Right forelimb (tissue), 1 donor: ENCODE measurements at regions not wholly inside any gene's neighbourhood (a gene's known extent, or its start where the extent isn't known, plus 50 kb on each side); places are given as distances from the start of the nearest gene placed in this dataset.

Experiments used
- DNase-seq: peaks from one replicate; pipeline ENCODE4 v3.0.0-alpha.2; 2018

DNA sequence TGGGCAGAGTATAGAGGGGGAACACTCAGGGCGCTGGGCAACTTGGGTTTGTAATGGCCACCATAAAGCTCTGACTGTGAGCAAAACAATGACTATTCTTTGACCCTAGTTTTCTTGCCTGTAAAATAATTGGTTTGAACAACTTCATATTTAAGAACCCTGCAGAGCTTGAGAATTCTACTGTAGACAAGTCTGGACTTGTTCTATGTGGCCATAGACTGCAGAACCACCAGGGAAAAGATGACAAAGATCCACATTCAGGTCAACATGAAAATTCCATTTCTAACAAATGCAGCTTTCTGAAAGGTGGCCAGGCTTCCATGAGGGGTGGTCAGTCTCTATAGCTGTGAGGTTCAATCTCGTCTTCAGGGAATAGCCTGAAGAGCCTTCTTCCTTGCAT lies 239.4 kb upstream of the LRRN1 start:
- DNase-seq: no peak

DNA sequence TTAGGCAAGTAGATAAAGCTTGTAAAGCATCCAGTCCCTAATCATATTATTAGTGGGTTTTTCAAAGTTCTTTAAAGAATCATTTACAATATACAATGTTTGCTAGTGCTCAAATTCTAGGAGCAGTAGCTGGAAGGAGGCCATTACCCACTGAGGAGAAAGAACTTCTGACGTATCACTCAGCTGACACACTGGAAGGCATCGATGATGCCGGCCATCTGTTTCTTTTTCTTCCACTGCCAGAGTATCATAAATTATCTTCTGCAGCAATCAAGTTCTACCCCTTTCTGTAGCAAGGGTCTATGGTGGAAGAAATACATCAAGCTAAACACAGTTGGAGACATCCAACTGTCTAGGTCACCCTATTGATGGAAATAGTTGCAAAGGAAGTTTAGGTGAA lies 243.2 kb upstream of the LRRN1 start:
- no peak for DNase-seq

DNA sequence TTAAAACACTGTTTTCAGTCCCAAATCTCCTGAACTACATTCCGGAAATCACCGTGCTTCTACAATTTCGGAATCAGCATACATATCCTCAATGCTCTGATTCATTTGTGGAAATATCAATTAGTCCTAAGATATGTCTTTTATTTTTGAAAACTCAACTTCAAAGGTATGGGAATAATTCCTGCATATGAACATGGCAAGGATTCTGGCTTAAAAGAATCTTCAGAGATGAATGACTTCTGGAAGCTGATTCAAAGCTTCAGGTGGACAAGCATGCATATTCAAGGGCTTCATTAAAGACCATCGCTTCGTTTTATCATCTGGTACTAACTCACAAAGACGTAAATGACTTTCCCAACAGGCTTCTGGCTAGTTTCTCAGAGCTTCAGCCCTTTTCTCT lies 246.0 kb upstream of the LRRN1 start:
- DNase-seq: no peak

DNA sequence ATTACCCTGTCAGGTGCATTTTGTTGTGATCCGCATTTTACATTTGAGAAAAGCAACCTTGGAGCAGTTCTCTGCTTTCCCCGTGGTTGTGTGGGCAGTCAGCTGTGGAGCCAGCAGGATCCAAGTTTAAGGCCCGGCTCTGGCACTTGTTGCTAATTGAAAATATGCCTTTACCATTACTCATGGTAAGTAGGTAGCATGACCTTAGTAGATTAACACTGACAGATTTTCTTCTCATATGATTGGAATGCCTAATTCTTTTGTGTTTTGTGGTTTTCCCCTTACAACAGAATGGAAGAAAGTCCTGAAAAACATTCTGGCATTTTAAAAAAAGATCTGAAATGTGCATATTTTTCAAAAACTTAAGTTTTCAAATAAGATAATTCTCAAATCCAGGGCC lies 246.5 kb upstream of the LRRN1 start:
- no peak for DNase-seq

DNA sequence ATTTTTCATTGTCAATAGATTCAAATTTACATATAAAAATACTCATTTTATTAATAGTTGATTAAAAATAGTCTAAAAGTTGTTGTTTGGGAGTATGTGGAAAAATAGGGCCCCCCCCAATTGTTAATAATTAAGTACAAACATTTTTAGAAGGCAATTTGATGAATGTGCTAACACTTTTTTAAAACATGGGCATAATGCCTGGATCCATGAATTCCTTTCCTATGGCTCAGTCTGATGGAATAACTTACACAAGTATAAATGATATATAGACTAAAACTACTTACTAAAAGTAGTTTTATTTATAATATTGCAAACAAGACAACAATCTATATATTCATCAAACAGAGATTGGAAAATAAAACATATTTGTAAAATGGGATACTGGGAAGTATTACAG lies 247.2 kb upstream of the LRRN1 start:
- DNase-seq: no peak

DNA sequence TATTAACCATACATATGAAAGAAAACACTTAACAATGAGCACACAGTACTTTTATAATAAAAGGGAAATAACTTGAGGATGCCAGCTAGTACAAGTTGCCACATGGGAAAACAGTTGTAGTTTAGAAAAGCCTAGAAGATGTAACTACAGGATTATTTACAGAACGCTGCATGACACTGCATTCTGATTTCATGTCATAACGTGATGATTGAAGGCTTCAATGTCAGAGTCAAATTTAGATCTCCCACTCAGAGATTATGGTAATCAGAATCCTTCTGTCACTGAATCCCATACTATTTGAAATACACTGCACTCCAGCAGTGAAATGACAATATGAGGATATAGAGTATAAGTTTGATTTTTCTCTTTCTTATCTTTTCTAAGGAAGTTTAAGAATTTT lies 253.9 kb upstream of the LRRN1 start:
- no peak for DNase-seq

DNA sequence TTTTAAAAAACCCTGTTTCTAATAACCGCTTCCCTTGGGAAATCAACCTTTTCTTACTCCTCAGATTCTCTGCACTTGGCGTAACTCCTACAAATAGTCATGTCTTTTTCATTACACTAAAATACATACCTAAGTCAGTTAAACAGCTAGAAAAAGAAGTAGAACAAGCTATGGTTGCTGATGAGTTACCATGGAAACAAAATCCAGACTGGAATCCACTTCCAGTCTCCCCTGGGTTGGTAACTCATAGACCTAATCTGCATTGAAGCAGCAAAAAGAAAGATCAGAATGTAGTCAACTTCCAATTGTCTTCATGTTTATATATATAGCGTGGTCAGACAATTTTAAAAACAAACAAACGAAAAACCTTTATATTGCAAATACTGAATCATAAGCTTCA lies 260.8 kb upstream of the LRRN1 start:
- no peak for DNase-seq

DNA sequence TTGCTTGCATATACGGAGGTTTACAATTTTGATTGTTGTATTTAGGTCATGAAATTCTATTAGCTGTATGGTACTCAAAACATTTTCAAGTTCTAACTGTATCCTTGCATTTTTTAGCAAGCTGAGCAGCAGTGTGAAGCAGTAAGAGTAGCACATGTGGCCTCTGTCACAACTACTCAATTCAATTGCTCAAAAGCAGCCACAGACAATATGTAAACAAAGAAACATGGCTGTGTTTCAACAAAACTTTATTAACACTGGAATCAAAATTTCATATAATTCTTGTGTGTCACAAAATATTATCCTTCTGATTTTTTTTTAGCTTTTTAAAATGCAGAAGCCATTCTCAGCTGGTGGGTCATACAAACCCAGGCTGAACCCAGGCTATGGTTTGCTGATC lies 266.7 kb upstream of the LRRN1 start:
- DNase-seq: no peak

DNA sequence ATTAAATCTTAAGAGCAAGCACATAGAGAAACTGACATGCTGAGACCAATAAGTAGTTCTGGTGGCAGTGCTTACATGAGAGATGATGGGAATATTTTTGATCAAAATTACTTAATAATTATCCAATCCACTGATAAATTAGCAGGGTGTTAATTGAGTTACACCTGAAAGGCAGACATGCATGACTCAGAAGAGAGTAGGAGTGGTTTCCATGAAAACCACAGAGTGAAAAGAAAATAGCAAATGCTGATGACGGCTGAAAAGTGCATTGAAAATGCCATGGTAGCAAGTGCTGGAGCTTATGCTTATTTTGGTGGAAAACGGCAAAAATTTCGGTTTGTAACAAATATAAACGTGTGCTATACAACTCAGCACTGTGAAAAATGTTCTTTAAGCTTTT lies 267.8 kb upstream of the LRRN1 start:
- no peak for DNase-seq

DNA sequence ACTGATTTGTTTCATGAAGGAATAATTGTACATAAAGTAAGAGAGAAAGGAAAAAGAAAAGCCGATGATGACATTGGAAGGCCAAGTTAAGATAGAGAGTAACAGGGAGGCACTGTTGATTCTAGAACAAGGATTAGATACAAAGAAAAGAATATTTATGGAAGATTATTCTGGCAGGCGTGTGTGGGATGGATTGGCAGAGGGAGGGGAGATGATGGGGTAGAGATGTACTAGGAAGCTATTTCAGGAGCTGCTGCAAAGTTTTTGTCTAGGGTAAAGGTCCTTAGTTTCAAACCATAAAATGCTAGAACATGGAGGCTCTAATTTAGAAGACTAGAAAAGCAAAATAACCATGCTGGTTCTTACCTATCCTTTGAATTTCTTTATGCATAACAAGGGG lies 280.0 kb upstream of the LRRN1 start:
- no peak for DNase-seq

DNA sequence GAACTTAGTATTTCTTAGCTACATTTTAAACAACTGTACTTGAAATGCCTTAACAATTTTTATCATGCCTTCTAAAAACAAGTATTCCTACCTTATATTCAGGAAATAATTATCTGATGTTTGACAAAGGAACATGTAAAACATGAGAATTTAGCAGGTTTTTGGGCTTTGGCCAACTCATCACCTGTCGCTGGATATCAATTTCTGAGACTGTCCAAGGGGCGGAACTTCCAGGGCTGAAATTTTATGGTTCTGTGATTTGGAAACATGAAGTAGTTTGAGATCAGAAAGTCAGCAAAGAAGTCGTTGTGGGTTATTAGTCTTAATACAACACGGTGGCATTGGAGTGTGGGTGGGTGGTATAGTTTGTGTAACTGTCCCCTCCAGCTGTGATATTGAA lies 282.2 kb upstream of the LRRN1 start:
- DNase-seq: no peak

DNA sequence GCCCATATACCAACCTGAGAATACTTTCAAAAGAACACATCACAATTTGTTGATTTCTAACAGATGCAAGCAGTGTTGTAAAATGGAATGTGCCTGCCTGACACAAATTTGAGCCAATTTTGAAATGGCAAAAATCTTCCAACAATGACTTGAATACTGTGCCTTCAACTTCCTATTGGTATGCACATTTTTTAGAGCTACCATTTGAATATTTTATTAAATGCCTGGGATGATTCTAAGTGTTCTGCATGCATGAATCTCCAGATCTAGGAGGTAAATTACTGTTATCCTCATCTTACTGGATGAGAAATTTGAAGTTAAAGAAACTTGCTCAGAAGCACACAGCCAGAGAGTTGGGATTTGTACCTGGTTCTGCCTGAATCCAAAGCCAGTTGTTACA lies 282.8 kb upstream of the LRRN1 start:
- no peak for DNase-seq

DNA sequence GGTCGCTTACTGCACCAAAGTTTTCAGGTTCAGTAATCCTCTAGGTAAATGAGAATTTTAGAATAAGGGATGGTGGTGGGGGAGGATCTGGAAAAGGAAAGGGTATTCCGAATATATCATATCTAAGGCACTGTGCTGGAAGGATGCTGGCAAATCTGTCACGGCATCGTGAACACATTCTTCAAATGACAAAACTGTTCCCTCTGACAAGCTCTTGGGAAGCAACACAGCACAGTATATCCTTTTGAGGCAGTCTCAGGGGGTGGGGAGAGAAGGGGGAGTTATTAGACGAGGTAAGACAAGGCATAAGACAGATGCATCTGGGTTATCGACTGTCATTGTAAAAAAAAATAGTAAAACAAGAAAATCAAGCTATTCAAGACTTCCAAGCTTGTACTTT lies 289.6 kb upstream of the LRRN1 start:
- no peak for DNase-seq

DNA sequence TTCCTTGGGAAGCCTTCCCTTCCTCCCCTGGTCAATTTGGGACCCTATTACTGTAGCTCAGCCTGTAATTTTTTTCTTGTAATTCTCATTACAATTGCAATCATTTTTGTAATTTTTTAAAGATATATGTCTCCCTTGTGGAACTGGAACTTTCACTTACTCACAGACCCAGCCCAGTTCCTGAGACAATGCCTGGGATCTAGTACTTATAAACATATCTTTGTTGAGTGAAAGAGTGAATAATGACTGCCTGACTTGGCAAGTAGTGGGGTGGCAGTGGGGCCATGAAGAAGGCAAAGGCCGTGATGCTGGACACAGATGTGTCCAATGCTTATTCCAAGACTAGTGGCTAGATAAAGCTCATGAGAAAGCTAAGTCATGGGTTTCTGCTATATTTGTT lies 294.5 kb upstream of the LRRN1 start:
- no peak for DNase-seq

DNA sequence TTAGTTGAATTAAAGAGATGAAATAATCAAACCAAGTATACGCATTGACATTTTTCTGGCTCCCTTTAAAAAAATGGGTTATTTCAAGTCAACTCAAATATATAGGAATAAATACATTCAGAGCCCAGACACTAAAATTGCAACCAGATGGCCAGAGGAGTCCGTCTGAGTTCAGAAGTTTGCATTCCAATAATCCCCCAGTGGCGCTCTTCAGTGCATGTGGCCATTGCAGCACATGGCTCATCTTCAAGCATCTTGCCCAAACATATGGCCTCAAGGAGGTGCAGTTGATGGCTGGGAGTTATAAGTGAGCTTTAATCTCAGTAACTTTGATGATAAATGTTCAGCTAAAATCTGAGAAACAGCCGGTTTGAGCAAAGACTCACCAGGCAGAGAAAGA lies 295.8 kb upstream of the LRRN1 start:
- peak; percentile 57 for DNase-seq

DNA sequence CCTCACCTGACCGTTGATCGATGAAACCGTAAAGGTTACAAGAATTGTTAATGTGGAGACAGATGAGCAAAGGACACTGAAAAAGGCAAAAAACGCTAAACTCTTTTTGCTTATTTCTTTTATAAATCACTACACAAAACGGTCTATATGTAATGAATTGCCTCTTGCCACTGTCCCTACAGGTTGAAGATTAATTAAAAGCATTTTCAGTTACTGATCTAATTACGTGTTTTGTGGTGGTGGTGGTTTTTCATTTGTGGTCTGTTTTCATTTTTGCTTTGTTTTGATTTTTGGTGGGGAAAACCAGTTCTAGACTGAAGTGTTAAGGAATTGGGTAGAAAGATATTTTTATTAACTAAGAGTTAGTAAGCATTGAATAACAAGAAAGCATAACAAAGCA lies 299.2 kb upstream of the LRRN1 start:
- no peak for DNase-seq

DNA sequence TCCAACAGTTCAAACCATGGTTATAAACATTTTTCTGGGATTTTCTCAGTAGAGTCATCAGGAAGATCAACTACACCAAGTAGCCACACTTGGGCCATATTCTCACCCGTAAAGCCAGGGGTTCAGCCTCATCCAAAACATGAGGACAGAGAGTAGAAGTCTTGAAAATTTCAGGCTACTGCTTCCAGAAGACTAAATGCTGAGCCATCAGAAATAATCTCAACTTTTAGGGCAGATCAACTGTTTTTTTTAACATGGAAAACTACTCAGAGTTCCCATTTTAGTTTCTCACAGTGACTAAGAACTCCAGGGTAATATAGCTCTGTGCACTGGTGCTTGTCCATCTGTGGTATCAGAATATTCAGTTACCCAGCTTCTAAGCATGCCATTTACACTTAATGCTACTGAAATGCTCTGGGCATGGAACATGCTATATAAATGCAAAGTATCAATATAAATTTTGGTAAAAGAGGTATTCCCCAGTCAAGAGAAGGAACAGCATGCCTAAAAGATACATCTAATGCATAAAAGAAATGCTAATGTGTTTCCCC lies 300.1 kb upstream of the LRRN1 start:
- no peak for DNase-seq

DNA sequence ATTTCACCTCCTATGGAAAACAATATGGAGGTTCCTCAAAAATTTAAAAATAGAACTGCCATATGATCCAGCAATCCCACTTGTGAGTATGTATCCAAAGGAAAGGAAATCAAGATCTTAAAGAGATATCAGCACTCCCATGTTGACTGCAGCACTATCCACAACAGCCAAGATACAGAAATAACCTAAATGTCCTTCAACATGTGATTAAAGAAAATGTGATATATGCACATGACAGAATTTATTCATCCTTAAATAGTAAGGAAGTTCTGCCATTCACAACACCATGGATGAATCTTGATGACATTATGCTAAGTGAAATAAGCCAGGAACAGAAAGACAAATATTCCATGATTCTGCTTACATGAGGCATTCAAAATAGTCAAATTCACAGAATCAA lies 303.6 kb upstream of the LRRN1 start:
- no peak for DNase-seq

DNA sequence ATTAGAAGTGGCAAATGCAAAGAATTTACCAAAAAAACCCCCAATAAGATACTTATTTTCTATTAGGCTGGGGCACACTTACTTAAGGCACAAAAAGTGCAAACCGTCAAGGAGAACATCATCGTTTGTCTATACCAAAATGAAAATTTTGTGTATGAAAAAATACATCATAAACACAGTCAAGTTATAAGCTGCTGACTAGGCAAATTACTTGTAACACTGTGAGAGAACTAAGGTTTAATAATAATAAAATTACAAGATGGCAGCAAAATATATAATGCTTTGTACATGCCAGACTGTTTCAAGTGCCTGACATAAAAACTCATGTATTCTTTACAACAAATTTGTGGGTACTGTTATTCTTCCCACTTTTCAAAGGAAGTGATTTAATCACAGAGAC lies 297.2 kb upstream of the CRBN start:
- DNase-seq: no peak

DNA sequence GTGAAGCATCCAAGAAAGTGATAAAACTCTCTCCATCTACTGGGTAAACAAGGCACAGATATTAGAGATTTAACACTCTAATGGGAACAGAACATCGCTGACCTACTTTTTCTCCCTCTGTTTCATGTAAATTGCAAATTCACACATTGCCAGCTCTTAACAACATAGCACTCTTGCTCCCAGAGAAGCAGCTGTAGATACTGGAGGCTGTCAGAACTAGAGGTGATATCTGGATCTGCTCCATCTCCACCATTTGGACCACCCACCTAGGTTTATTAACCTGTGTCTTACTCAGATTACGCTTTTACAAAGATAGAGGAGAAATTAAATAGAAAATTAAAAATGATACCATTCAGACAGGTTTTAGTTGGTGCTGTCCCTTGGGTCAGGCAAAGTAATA lies 289.1 kb upstream of the CRBN start:
- DNase-seq: no peak

DNA sequence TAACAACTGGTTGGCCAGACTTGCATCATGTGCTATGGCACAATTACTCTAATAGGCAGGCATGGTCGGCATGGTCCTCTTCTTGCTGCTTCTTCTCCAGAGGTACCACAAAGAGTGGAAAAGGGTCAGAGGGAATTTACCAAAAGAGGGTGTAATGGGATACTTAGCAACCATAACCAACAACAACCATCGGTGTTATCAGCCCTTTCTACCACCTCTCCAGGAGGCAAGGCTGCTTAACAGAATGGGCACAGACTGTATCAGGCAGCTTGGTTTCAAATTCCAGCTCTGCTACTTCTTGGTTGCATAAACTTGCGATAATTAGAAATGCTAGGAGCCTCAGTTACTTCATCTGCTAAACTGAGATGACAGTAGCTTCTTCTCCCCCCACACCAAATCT lies 284.6 kb upstream of the CRBN start:
- no peak for DNase-seq

DNA sequence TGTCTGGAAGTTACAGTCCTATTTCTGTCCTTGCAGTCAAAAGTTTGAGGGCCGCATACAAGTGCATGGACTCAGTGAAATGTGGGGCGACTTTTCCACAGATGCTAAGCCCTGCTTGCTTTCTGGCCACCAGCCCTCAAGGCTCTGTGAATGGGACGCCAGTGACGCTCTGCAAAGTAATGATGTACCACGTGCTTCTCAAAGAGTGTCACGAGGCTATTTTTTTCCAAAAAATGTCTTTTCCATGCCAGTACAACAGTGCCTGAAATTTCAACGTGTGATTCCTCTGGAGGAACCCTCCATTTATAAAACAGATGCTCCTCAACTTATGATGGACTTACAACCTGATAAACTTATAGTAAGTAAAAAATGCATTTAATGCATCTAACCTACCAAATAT lies 281.8 kb upstream of the CRBN start:
- DNase-seq: no peak

DNA sequence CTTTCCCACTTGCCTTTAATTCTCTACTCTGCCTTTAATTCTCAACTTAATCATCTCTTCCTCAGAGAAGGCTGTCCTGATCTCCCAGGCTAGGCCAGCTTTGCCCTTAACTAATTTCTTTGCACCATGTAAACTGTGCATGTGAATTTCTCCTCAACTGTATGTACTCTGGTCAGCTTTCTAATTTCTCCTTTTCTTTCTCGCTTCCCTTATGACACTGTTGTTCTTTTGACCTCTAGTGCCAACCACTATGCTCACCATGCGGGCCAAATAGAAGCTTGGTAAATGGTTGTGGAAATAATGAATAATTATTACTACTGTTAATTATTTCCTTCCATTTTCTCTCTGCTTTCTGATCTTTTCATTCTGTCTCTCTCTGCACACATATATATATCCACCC lies 269.0 kb upstream of the CRBN start:
- no peak for DNase-seq

DNA sequence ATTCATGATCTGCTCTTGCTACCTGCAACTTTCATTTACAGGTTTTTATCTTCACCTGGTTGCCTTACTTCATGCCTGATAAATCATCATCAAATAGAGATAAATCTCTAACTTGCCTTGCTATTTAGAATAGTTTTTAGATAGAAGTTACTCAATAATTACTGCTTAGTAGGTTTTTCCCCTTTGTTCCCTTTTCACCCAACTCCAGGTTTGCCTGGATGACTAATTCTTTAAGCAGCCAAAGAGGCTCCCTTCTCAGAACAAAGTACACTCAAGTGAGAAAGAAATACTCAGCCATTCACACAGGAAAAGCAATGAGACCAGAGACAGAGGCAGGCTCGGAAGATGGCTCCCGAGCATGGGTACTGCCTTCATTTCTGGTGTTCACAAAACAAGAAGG lies 268.1 kb upstream of the CRBN start:
- DNase-seq: no peak

DNA sequence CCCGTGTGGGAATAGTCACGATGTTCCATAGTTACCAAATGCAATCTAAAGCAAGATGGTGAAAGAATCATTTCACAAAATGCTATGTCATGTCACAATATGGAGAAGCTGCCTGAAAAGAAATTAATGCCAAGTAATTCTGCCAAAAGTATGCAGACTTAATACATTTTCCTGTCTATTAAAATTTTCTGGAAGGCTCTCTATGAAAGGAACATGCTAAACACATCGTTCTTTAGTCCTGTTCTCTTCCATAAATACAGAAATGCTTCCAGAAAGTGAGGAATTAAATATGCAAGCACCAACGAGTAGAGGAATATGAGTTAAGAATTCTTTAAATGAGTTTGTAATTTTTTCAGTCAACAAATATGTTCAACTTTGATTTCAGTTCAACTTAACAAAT lies 266.8 kb upstream of the CRBN start:
- no peak for DNase-seq

DNA sequence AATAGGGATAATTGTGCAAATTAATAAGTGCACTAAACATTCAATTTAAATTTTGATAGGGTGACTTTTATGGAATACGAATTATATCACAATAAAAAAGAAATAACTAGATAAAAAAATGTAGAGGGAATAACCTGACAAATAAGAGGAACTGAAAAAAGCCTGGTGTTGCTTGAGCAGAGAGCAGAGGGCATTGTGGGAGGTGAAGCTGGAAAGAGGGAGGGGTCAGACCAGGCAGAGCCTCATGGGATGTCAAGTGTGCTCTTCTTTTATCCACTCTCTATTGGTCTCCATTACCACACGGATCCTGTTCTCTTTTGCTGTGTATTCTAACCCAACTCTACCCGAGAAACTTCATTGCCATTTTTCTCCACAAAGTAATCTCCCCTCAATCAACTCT lies 264.0 kb upstream of the CRBN start:
- no peak for DNase-seq
